HG03196 (cell line): ENCODE measurements at regions not wholly inside any gene's neighbourhood (a gene's known extent, or its start where the extent isn't known, plus 50 kb on each side); places are given as distances from the start of the nearest gene placed in this dataset.
"Not testable (repeated sequence)": the region's sequence is repeated elsewhere in the genome, so short reads cannot be mapped to it uniquely, and the experiment has no call there.

Experiments used
- ATAC-seq: cut with Tn5 transposase; IDR thresholded peaks from one replicate; pipeline ENCODE4 v1.9.1; 2021; ENCODE audit not compliant: unreplicated experiment

DNA sequence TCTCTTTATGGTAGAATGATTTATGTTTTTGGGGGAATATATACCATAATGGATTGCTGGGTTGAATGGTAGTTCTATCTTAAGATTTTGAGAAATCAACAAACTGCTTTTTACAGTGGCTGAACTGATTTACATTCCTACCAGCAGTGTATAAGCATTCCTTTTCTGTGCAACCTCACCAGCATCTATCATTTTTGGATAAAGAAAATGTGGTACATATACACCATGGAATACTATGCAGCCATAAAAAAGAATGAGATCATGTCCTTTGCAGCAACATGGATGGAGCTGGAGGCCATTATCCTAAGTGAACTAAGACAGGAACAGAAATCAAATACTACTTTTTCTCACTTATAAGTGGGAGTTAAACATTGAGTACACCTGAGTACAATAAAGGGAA, 746.4 kb downstream of the MAT2B start:
- ATAC-seq, result not testable (repeated sequence)

- no peak for ATAC-seq
These were observed 748.3 kb downstream of the MAT2B start for GRCh38 chr5:164253764-164254163.

DNA sequence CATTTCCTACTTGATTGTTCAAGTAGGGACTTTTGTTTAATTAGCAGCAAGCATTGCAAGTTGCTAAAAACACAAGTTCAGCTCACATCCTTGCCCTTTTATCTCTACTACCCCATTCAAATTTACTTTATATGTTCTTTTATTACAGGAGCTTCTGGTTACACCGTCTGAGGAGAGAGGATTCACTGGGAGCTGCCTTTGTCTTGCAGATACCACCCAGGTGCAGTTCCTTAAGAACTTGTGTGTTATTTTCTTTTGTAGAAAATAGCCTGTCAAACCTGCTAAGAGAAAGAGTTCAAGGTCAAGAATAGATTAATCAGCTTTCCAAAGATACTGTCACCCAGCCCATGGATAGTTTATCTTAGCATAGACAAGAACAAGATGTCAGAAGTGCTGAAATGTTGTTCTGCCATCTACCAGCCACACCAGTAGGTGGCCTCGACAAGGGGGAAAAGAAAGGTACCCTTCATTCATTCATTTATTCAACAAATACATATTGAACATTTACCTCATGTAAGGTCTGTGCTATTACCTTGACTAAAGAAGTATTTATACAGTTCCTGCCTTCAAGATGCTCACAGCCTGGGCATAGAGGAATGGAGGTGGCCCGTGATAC, 750.3 kb downstream of the MAT2B start:
- no peak for ATAC-seq

DNA sequence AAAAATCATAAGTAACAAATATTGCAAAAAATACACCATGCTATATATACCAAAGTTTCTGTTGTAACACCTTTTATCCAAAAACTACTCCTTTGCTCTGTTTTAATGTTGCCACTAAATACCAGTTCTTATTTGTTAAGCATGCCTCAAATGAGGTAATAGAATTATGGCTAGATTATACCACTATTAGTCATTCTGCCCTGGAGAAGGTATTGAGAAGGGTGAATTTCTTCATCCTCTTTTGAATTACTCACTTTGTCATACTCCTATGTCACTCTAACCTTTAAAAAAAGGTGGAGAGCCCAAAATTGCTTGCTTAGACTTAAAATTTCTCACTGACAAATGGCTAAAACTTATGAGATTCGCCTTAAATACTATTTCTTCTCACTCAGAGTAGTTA, 750.9 kb downstream of the MAT2B start:
- ATAC-seq, result no peak

GRCh38 chr5:164256954-164257353, 751.5 kb downstream of the MAT2B start:
- no peak for ATAC-seq

DNA sequence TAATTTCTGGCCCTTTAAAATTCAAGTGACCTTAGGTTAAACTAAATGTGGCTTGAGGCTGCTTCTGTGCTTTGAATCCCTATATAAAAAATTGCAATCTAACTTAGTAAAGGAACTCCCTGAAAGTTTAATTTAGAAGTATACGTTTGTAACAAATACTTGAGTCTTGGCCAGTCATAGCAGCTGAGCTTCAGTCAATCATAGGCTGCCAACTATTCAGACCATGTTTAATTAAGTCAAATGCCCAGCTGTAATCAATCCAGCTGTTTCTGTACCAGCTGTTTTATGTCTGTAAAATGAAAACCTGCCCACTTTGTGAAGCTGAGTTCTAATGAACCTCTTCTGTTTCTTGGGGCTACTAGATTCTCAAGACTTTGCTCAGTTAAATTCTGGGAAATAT, 760.1 kb downstream of the MAT2B start:
- no peak for ATAC-seq

DNA sequence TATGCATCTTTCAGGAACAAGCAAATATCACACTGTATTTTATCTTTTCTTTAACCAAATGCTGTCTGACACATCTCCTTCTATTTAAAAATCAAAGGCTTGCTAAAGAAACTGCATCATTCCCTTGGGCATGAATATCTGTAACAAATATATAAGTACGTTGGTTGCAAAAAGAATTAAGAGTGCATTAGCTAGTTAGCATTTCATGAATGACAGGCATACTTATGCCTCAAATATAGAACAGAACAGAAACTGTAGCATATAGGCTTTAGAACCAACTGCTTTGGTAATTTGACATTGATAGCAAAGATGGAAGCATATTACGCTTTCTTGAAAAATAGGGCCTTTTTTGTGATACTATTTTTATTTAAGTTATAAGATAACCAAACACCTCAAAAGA, 761.2 kb downstream of the MAT2B start:
- ATAC-seq, result no peak

GRCh38 chr5:164277720-164278119, 772.3 kb downstream of the MAT2B start:
- ATAC-seq, result no peak

- ATAC-seq, result no peak
These were observed 784.1 kb downstream of the MAT2B start for GRCh38 chr5:164289526-164289925.

- ATAC-seq, result no peak
These were observed 791.2 kb downstream of the MAT2B start for GRCh38 chr5:164296603-164297080.

DNA sequence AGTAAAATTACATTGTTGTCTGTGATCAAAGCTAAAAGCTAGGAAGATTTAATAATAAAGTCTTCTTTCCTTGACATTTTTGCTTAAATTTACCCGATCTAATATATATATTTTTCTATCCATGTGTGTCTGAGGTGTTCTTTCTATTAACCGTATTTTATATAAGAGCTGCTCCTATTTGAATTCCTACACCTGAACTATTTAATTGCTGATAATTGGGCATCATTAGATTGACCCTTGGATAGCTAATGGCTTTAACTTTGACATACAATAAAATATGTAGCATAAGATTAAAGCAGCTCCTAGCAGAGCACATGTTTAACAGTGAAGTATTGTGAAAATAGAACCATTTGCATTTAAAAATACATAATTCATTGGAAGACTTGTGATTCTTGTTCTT, 792.7 kb downstream of the MAT2B start:
- ATAC-seq, result no peak

DNA sequence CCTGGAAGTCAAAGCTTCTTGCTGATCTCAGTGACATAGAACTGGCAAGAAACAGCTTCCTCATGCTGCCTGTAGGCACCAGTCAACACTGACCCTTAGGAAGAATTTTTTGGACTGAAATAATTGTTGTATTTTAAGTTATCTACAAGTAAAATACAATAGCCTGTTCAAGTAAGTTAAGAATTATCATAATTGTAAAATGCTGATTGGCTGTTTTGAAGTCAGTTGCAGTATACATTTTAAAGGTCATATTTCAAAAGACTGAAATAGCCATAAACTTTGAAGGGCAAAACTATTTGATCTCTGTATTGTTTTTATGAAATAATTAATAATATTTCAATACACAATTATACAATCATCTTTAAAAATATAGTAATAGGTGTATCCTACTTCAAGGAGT, 794.9 kb downstream of the MAT2B start:
- ATAC-seq, result no peak

GRCh38 chr5:164301136-164301535, 795.7 kb downstream of the MAT2B start:
- no peak for ATAC-seq

- ATAC-seq, result no peak
These were observed 796.3 kb downstream of the MAT2B start for GRCh38 chr5:164301708-164302107.

GRCh38 chr5:164302533-164303235, 797.3 kb downstream of the MAT2B start:
- ATAC-seq, result no peak

GRCh38 chr5:164303646-164304215, 798.3 kb downstream of the MAT2B start:
- ATAC-seq, result no peak

DNA sequence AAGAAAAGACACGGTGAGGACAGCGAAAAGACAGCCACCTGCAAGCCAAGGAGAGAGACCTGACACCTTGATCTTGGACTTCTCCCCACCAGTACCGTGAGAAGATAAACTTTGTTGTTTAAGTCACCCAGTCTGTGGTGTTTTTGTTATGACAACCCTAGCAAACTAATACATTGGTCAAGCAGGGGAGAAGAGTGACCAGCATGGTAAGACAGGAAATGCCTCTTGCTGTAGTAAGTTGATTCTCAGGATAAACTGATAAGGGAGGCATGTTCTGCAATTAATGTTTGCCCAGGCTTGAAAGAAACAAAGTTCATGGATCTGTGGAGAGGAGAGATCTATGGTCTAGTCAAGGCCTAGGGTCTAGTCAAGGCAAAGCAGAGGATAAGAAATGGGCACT, 801.2 kb downstream of the MAT2B start:
- ATAC-seq, result no peak

GRCh38 chr5:164312801-164313200, 807.4 kb downstream of the MAT2B start:
- ATAC-seq, result no peak

DNA sequence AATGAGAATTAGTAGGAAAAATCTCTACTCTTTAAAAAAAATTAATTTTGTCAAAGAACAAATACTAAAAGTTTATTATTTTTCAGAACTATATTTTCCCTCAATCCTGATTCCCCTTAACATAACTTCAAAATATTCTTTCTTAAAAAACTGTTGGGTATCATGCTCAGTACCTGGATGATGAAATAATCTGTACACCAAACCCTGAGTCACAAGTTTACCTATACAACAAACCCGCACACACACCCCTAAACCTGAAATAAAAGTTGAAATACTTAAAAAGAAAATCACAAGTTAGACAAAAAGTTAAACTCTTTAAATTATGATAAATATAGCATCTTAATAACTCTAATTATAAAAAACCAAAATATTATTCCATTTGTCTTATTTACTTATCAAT, 812.3 kb downstream of the MAT2B start:
- ATAC-seq, result no peak

DNA sequence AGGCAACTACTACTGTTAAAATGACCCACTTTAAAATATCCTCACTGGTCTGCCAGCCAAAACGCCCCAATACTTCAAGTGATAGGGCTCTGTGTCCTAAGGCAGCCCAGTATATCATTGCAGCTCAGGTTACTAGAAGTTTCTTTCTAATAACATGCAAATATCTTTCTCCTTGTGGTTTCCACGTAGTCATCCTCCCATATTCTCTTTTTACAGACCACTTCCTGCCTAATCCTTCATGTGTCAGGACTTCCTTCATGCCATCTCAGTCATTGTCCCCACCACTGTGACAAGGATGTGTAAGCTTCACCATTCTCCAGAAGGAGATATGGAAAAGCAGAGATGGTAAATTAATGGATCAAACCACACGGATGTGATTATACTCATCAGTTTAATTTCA, 813.7 kb downstream of the MAT2B start:
- ATAC-seq, result no peak

GRCh38 chr5:164324239-164324638, 818.8 kb downstream of the MAT2B start:
- ATAC-seq, result no peak

- no peak for ATAC-seq
These were observed 820.8 kb downstream of the MAT2B start for GRCh38 chr5:164326219-164326618.
